C4-2B (cell line): ENCODE measurements at regions not wholly inside any gene's neighbourhood (a gene's known extent, or its start where the extent isn't known, plus 50 kb on each side); places are given as distances from the start of the nearest gene placed in this dataset.

Experiments
- ZFX ChIP-seq: fragments of 450-650 bp; IDR thresholded peaks from 2 replicates; pipeline ENCODE4 v1.6.1; 2017
- TF ChIP-seq, protein P1 (sequence below): fragments of 450-650 bp; conservative IDR thresholded peaks from 2 replicates; pipeline ENCODE4 v1.5.1; 2017; ENCODE audit warnings: mild to moderate bottlenecking

DNA sequence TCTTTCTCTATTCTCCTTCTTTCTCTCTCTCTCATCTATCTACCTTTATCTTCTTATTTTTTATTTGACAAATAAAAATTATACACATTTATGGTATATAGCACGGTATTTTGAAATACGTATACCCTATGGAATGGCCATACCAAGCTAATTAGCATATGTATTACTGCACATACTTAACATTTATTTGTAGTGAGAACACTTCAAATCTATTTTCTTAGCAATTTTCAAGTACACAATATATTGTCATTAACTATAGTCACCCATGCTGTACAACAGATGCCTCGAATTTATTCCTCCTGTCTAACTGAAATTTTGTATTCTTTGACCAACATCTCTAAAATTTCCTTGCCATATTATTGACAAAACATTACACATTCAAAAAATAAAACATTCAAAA is 447.1 kb downstream of the MIAT start:
- TF ChIP-seq, protein P1, sequence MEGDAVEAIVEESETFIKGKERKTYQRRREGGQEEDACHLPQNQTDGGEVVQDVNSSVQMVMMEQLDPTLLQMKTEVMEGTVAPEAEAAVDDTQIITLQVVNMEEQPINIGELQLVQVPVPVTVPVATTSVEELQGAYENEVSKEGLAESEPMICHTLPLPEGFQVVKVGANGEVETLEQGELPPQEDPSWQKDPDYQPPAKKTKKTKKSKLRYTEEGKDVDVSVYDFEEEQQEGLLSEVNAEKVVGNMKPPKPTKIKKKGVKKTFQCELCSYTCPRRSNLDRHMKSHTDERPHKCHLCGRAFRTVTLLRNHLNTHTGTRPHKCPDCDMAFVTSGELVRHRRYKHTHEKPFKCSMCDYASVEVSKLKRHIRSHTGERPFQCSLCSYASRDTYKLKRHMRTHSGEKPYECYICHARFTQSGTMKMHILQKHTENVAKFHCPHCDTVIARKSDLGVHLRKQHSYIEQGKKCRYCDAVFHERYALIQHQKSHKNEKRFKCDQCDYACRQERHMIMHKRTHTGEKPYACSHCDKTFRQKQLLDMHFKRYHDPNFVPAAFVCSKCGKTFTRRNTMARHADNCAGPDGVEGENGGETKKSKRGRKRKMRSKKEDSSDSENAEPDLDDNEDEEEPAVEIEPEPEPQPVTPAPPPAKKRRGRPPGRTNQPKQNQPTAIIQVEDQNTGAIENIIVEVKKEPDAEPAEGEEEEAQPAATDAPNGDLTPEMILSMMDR: no peak
- TF ChIP-seq ZFX: no peak
